Esophagus squamous epithelium (tissue), 4 donors: ENCODE measurements at regions not wholly inside any gene's neighbourhood (a gene's known extent, or its start where the extent isn't known, plus 50 kb on each side); places are given as distances from the start of the nearest gene placed in this dataset.

Source experiments
- CTCF ChIP-seq, 6 experiments: fragments of 450-650 bp in 4 of 6; fragments of 200-600 bp in 2 of 6; sonication (generic) in 2 of 6; IDR thresholded peaks; one replicate each; pipeline ENCODE4 v1.5.1; 2016 to 2019; ENCODE audit warnings: antibody characterized with exemption in 6 of 6, mild to moderate bottlenecking in 4 of 6, moderate library complexity in 4 of 6
- POLR2A ChIP-seq, 4 donors: fragments of 450-650 bp; IDR thresholded peaks; one replicate each; pipeline ENCODE4 v1.6.1; 2017; ENCODE audit warnings: antibody characterized with exemption in 4 of 4, mild to moderate bottlenecking in 4 of 4, moderate library complexity in 3 of 4

GRCh38 chr16:72362973-72363372, 191.0 kb upstream of the PMFBP1 start:
- no peak for TF ChIP-seq CTCF (IDR thresholded peaks at IDR 0.05)
- TF ChIP-seq POLR2A (IDR thresholded peaks at IDR 0.05) = no peak
